T-helper 17 cell (primary cell): ENCODE measurements at regions not wholly inside any gene's neighbourhood (a gene's known extent, or its start where the extent isn't known, plus 50 kb on each side); places are given as distances from the start of the nearest gene placed in this dataset.

Experiments
- ATAC-seq: fragments of 150-1000 bp; cut with Tn5 transposase; 2 replicates; pipeline ENCODE4 v1.10.0; 2021; ENCODE audit warnings: mild to moderate bottlenecking, moderate library complexity
- DNase-seq, 3 donors: peaks; one replicate each; pipeline versions ENCODE4 v3.0.0 to v3.0.0-alpha.2; 2020 to 2021
- H3K9me3 ChIP-seq: one replicate; pipeline ENCODE4 v1.7.0; 2013; ENCODE audit warnings: low read length, mild to moderate bottlenecking; ENCODE audit not compliant: control insufficient read depth, poor library complexity, severe bottlenecking
- H3K27ac Mint-ChIP-seq: one replicate; pipeline ENCODE4 v1.8.0; 2022; ENCODE audit warnings: mild to moderate bottlenecking, moderate library complexity, mixed read lengths
- H3K27me3 Mint-ChIP-seq: one replicate; pipeline ENCODE4 v1.8.0; 2022; ENCODE audit warnings: mixed read lengths
- H3K36me3 Mint-ChIP-seq: one replicate; pipeline ENCODE4 v1.8.0; 2022; ENCODE audit warnings: low read depth, mixed read lengths
- H3K4me1 Mint-ChIP-seq: one replicate; pipeline ENCODE4 v1.8.0; 2022; ENCODE audit warnings: mild to moderate bottlenecking, mixed read lengths
- H3K4me3 Mint-ChIP-seq: one replicate; pipeline ENCODE4 v1.8.0; 2022; ENCODE audit warnings: mild to moderate bottlenecking, moderate library complexity, mixed read lengths

GRCh38 chr19:27672309-27673047 lies 1540.5 kb downstream of the UQCRFS1 start:
- Mint-ChIP-seq H3K4me1 (no peaks in the 10 kb centered on the region), H3K4me3 (no peak overlapping the region), H3K36me3 (no peaks in the 10 kb centered on the region), H3K27ac (no peak overlapping the region), H3K27me3 (no peaks in the 10 kb centered on the region)
- no peaks in the 10 kb centered on the region for H3K9me3 ChIP-seq
- DNase-seq: no peak
- ATAC-seq: no peak

GRCh38 chr19:27671876-27672275 lies 1541.1 kb downstream of the UQCRFS1 start:
- H3K36me3 Mint-ChIP-seq: no peaks in the 10 kb centered on the region
- no peaks in the 10 kb centered on the region for H3K27me3 Mint-ChIP-seq

GRCh38 chr19:27660428-27660827 lies 1552.5 kb downstream of the UQCRFS1 start:
- H3K4me1 Mint-ChIP-seq: no peaks in the 10 kb centered on the region

More at GRCh38 chr19:27671876-27672275, 1541.1 kb downstream of the UQCRFS1 start:
- ATAC-seq (no peak), DNase-seq (no peak)
- Mint-ChIP-seq H3K27ac (no peak overlapping the region), H3K4me1 (no peaks in the 10 kb centered on the region), H3K4me3 (no peak overlapping the region)
- no peaks in the 10 kb centered on the region for H3K9me3 ChIP-seq

GRCh38 chr19:27657271-27658051 lies 1555.5 kb downstream of the UQCRFS1 start:
- no peaks in the 10 kb centered on the region for H3K27me3 Mint-ChIP-seq
- peaks cover 5% of the 10 kb centered on the region for H3K9me3 ChIP-seq
- no peaks in the 10 kb centered on the region for H3K36me3 Mint-ChIP-seq
- no peak for ATAC-seq
- no peak overlapping the region for H3K4me3 Mint-ChIP-seq
- H3K27ac Mint-ChIP-seq: no peak overlapping the region
- no peaks in the 10 kb centered on the region for H3K4me1 Mint-ChIP-seq
- DNase-seq: no peak

More at GRCh38 chr19:27660428-27660827, 1552.5 kb downstream of the UQCRFS1 start:
- H3K9me3 ChIP-seq: peaks cover 5% of the 10 kb centered on the region
- no peaks in the 10 kb centered on the region for H3K36me3 Mint-ChIP-seq
- ATAC-seq: no peak
- DNase-seq: no peak
- H3K27me3 Mint-ChIP-seq: no peaks in the 10 kb centered on the region
- H3K27ac Mint-ChIP-seq: no peak overlapping the region
- H3K4me3 Mint-ChIP-seq: no peak overlapping the region

DNA sequence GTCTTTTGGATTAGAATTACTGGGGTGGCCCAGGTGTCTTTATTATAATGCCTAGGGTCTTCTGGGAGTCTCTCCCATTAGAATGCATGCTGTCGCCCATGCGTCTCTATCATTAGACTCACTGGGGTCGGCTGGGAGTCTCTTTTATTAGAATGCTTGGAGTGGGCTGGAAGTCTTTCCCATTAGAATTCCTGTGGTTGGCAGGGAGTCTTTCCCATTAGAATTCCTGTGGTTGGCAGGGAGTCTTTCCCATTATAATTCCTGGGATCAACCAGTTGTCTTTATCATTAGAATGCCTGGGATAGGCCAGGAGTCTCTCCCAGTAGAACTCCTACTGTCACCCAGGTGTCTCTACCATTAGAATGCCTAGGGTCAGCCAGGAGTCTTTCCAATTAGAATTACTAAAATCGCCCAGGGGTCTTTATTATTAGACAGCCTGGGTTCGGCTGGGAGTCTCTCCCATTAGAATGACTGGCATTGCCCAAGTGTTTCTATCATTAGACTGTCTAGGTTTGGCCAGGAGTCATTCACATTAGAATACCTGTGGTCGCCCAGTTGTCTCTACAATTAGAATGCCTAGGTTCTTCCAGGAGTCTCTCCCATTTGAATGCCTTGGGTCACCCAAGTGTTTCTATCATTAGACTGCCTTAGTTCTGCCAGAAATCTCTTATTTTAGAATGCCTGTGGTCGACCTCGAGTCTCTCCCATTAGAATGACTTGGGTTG lies 1558.5 kb downstream of the UQCRFS1 start:
- no peak for DNase-seq
- ATAC-seq: no peak
- H3K9me3 ChIP-seq: peaks cover 4% of the 10 kb centered on the region

DNA sequence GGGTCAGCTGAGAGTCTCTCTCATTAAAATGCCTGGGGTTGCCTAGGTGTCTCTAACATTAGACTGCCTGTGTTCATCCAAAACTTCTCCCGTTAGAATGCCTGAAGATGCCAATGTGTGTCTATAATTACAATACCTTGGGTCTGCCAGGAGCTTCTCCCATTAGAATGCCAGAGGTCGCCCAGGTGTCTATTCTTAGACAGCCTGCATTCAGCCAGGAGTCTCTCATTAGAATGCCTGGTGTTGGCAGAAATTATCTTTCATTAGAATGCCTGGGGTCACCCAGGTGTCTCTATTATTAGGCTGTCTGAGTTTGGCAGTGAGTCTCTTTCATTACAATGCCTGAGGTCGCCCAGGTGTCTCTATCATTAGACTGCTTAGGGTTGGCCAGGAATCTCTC lies 1560.2 kb downstream of the UQCRFS1 start:
- ATAC-seq (no peak), DNase-seq (no peak)
- peaks cover 2% of the 10 kb centered on the region for H3K9me3 ChIP-seq
- Mint-ChIP-seq H3K4me3 (no peak overlapping the region), H3K36me3 (no peaks in the 10 kb centered on the region), H3K4me1 (no peaks in the 10 kb centered on the region), H3K27me3 (no peaks in the 10 kb centered on the region), H3K27ac (no peak overlapping the region)

More for the DNA sequence above, 1558.5 kb downstream of the UQCRFS1 start:
- H3K27me3 Mint-ChIP-seq: no peaks in the 10 kb centered on the region
- H3K4me3 Mint-ChIP-seq: no peak overlapping the region
- no peaks in the 10 kb centered on the region for H3K4me1 Mint-ChIP-seq
- no peak overlapping the region for H3K27ac Mint-ChIP-seq
- no peaks in the 10 kb centered on the region for H3K36me3 Mint-ChIP-seq

DNA sequence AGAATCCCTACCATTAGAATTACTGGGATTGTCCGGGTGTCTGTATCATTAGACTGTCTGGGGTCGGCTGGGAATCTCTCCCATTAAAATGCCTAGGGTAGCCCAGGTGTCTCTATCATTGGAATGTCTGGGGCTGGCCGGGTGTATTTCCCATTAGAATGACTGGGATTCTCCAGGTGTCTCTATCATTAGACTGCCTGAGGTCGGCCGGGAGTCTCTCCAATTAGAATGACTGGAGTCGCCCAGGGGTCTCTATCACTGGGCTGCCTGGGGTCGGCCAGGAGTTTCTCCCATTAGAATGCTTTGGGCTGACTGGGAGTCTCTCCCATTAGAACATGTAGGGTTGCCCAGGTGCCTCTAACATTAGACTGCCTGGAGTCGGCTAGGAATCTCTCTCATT lies 1560.7 kb downstream of the UQCRFS1 start:
- no peaks in the 10 kb centered on the region for H3K36me3 Mint-ChIP-seq
- no peak for ATAC-seq
- H3K9me3 ChIP-seq: peaks cover 2% of the 10 kb centered on the region

DNA sequence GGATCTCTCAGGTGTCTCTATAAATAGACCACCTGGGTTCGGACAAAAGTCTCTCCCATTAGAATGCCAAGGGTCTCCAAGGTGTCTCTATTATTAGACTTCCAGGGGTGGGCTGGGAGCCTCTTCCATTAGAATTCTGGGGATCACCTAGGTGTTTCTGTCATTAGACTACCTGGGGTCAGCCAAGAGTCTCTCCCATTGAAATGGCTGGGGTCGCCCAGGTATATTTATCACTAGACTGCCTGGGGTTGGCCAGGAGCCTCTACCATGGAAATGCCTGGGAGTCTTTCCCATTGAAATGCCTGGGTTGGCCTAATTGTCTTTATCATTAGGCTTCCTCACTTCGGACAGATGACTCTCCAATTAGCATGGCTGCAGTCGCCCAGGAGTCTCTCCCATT lies 1565.5 kb downstream of the UQCRFS1 start:
- no peak overlapping the region for H3K4me3 Mint-ChIP-seq
- no peaks in the 10 kb centered on the region for H3K27me3 Mint-ChIP-seq

More for the DNA sequence above, 1560.7 kb downstream of the UQCRFS1 start:
- no peak for DNase-seq
- H3K27ac Mint-ChIP-seq: no peak overlapping the region
- no peak overlapping the region for H3K4me3 Mint-ChIP-seq
- H3K4me1 Mint-ChIP-seq: no peaks in the 10 kb centered on the region
- no peaks in the 10 kb centered on the region for H3K27me3 Mint-ChIP-seq

DNA sequence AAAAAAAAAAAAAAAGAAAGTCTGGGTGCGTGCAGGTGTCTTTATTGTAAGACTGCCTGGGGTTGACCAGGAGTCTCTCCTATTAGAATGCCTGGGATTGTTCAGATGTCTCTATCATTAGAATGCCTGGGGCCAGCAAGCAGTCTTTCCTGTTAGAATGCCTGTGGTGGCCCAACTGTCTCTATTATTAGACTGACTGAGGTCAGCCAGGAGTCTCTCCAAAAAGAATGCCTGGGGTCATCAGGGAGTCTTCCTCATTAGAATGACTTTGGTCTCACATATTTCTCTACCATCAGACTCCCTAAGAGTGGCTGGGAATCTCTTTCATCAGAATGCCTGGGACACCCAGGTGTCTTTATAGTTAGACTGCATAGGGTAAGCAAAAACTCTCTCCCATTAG lies 1577.5 kb downstream of the UQCRFS1 start:
- no peak for ATAC-seq
- no peak overlapping the region for H3K4me3 Mint-ChIP-seq
- H3K36me3 Mint-ChIP-seq: no peaks in the 10 kb centered on the region
- DNase-seq: no peak
- no peaks in the 10 kb centered on the region for H3K4me1 Mint-ChIP-seq
- peaks cover 13% of the 10 kb centered on the region for H3K9me3 ChIP-seq
- no peak overlapping the region for H3K27ac Mint-ChIP-seq
- no peaks in the 10 kb centered on the region for H3K27me3 Mint-ChIP-seq

More for the DNA sequence above, 1565.5 kb downstream of the UQCRFS1 start:
- no peaks in the 10 kb centered on the region for H3K9me3 ChIP-seq
- ATAC-seq: no peak
- Mint-ChIP-seq H3K36me3 (no peaks in the 10 kb centered on the region), H3K4me1 (no peaks in the 10 kb centered on the region), H3K27ac (no peak overlapping the region)
- DNase-seq: no peak

- no peaks in the 10 kb centered on the region for H3K4me1 Mint-ChIP-seq
- no peak for ATAC-seq
- H3K27me3 Mint-ChIP-seq: no peaks in the 10 kb centered on the region
- peaks cover 2% of the 10 kb centered on the region for H3K9me3 ChIP-seq
- no peaks in the 10 kb centered on the region for H3K36me3 Mint-ChIP-seq
- no peak overlapping the region for H3K27ac Mint-ChIP-seq
- no peak overlapping the region for H3K4me3 Mint-ChIP-seq
- no peak for DNase-seq
Measured at GRCh38 chr19:27618006-27618405, 1594.9 kb downstream of the UQCRFS1 start.

- Mint-ChIP-seq H3K36me3 (no peaks in the 10 kb centered on the region), H3K27ac (no peak overlapping the region), H3K4me3 (no peak overlapping the region), H3K27me3 (no peaks in the 10 kb centered on the region), H3K4me1 (no peaks in the 10 kb centered on the region)
- ATAC-seq (no peak), DNase-seq (no peak)
- peaks cover 3% of the 10 kb centered on the region for H3K9me3 ChIP-seq
Measured at GRCh38 chr19:27580906-27581305, 1632.0 kb downstream of the UQCRFS1 start.
